Osteocyte (in vitro differentiated cells): ENCODE measurements at regions not wholly inside any gene's neighbourhood (a gene's known extent, or its start where the extent isn't known, plus 50 kb on each side); places are given as distances from the start of the nearest gene placed in this dataset.
"Not testable (repeated sequence)": the region's sequence is repeated elsewhere in the genome, so short reads cannot be mapped to it uniquely, and the experiment has no call there.

ENCODE experiments used
- DNase-seq: peaks from one replicate; pipeline ENCODE4 v3.0.0; 2021; ENCODE audit warnings: mixed read lengths; ENCODE audit not compliant: unreplicated experiment; ENCODE audit errors: extremely low spot score
- H3K27ac Mint-ChIP-seq: one replicate; pipeline ENCODE4 v1.8.0; 2021; ENCODE audit warnings: mild to moderate bottlenecking, mixed read lengths; ENCODE audit not compliant: unreplicated experiment
- H3K27me3 Mint-ChIP-seq: one replicate; pipeline ENCODE4 v1.8.0; 2021; ENCODE audit warnings: mixed read lengths; ENCODE audit not compliant: unreplicated experiment
- H3K36me3 Mint-ChIP-seq: one replicate; pipeline ENCODE4 v1.8.0; 2021; ENCODE audit warnings: mixed read lengths; ENCODE audit not compliant: unreplicated experiment
- H3K4me1 Mint-ChIP-seq: one replicate; pipeline ENCODE4 v1.8.0; 2021; ENCODE audit warnings: mixed read lengths; ENCODE audit not compliant: unreplicated experiment
- H3K4me3 Mint-ChIP-seq: one replicate; pipeline ENCODE4 v1.8.0; 2021; ENCODE audit warnings: mild to moderate bottlenecking, moderate library complexity, mixed read lengths; ENCODE audit not compliant: unreplicated experiment
- H3K9me3 Mint-ChIP-seq: one replicate; pipeline ENCODE4 v1.8.0; 2021; ENCODE audit warnings: mixed read lengths; ENCODE audit not compliant: unreplicated experiment
- TF ChIP-seq, protein P1 (sequence below): fragments of 200-600 bp; sonication (generic); IDR thresholded peaks from 2 replicates; pipeline ENCODE4 v1.5.0; 2021; ENCODE audit warnings: antibody characterized with exemption, mild to moderate bottlenecking, moderate library complexity

DNA sequence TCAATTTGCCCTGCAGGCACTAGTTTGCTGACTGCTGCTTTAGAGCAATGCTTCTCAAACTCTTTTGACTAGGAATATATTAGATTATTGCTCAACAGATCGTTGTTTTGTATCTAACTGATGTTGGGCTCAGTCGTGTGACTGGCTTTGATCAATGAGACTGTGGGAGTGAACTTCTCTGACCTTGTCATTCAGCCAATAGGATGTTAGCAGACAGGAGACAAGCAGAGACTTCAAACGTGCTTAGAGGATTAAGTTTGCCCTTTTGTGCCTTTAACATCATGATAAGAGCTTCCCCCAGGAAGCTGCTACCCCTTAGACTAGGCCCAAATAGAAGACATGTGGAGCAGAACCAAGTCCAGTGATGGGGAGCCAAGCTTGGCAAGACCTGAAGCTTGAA is 76.7 kb upstream of the ELK3 start:
- H3K27ac Mint-ChIP-seq: no peak overlapping the region

DNA sequence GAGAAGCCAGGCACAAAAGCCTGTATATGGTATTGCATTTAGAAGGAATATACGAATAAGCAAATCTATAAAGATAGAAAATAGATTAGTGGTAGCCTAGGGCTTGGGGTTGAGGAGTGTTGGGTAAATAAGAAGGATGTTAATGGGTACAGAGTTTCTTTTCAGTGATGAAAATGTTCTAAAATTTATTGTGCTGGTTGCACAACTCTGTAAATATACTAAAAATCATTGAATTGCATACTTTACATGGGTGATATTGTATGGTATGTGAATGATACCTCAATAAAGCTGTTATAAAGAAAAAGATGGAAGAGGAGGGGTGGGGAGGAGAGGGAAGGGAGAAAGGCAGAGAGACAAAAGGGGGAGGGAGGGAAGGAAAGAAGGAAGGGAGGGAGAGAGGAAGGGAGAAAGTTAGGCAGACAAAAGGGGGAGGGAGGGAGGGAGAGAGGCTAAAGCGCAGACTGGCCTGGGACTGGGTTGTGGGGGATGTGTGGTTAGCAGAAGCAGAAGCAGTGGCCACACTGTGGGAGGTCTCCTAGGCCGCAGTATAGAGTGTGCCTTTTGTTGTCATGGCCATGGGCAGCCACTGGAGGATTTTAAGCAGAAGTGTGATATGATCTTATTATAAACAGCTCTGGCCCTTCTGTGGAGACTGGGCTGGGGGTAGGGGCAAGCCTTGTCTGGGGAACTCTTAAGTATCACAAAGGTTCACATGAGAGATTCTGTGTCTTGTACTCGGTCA is 73.6 kb upstream of the ELK3 start:
- Mint-ChIP-seq H3K4me1 (no peaks in the 10 kb centered on the region), H3K36me3 (no peaks in the 10 kb centered on the region), H3K9me3 (no peaks in the 10 kb centered on the region), H3K27me3 (peaks cover 3% of the 10 kb centered on the region), H3K27ac (no peak overlapping the region), H3K4me3 (no peak overlapping the region)
- TF ChIP-seq, protein P1, sequence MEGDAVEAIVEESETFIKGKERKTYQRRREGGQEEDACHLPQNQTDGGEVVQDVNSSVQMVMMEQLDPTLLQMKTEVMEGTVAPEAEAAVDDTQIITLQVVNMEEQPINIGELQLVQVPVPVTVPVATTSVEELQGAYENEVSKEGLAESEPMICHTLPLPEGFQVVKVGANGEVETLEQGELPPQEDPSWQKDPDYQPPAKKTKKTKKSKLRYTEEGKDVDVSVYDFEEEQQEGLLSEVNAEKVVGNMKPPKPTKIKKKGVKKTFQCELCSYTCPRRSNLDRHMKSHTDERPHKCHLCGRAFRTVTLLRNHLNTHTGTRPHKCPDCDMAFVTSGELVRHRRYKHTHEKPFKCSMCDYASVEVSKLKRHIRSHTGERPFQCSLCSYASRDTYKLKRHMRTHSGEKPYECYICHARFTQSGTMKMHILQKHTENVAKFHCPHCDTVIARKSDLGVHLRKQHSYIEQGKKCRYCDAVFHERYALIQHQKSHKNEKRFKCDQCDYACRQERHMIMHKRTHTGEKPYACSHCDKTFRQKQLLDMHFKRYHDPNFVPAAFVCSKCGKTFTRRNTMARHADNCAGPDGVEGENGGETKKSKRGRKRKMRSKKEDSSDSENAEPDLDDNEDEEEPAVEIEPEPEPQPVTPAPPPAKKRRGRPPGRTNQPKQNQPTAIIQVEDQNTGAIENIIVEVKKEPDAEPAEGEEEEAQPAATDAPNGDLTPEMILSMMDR: no peak
- no peak for DNase-seq

More for the DNA sequence above, 76.7 kb upstream of the ELK3 start:
- TF ChIP-seq, protein P1: no peak
- Mint-ChIP-seq H3K36me3 (no peaks in the 10 kb centered on the region), H3K9me3 (no peaks in the 10 kb centered on the region), H3K4me1 (no peaks in the 10 kb centered on the region), H3K27me3 (peaks cover 10% of the 10 kb centered on the region), H3K4me3 (no peak overlapping the region)
- DNase-seq: no peak

DNA sequence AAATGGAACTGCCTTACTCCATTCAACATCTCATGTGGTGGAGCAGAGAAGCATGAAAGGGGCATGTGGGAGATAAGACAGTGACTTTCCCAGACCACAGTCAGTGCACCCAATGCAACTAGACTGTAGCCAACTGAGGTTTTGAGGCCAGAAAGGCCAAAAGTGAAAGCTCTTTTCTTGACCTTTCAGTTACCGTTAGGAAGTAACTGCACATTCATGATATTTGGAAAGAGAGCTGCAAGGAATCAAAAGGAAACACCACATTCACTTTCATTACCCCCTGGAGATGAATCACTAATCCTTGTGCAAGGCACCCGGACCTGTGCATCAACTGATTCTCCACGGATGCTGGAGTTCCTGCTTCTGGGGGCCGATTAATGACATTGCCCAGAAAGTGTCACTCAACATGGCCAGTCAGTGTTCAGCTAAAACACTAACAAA is 72.9 kb upstream of the ELK3 start:
- no peak for DNase-seq
- Mint-ChIP-seq H3K4me3 (no peak overlapping the region), H3K36me3 (no peaks in the 10 kb centered on the region), H3K27ac (no peak overlapping the region), H3K9me3 (no peaks in the 10 kb centered on the region), H3K27me3 (peaks cover 3% of the 10 kb centered on the region), H3K4me1 (no peaks in the 10 kb centered on the region)
- TF ChIP-seq, protein P1: no peak

DNA sequence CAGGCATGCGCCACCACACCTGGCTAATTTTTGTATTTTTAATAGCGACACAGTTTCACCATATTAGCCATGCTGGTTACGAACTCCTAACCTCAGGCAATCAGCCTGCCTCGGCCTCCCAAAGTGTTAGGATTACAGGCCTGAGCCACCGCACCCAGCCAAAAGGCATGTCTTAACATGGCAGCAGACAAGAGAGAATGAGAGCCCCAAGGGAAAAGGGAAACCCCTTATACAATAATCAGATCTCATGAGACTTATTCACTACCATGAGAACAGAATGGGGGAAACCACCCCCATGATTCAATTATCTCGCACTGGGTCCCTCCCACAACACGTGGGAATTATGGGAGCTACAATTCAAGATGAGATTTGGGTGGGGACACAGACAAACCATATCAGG is 65.9 kb upstream of the ELK3 start:
- not testable (repeated sequence) for H3K4me1 Mint-ChIP-seq, DNase-seq, H3K36me3 Mint-ChIP-seq, H3K27ac Mint-ChIP-seq, H3K9me3 Mint-ChIP-seq, H3K4me3 Mint-ChIP-seq
- H3K27me3 Mint-ChIP-seq: peaks cover 26% of the 10 kb centered on the region

DNA sequence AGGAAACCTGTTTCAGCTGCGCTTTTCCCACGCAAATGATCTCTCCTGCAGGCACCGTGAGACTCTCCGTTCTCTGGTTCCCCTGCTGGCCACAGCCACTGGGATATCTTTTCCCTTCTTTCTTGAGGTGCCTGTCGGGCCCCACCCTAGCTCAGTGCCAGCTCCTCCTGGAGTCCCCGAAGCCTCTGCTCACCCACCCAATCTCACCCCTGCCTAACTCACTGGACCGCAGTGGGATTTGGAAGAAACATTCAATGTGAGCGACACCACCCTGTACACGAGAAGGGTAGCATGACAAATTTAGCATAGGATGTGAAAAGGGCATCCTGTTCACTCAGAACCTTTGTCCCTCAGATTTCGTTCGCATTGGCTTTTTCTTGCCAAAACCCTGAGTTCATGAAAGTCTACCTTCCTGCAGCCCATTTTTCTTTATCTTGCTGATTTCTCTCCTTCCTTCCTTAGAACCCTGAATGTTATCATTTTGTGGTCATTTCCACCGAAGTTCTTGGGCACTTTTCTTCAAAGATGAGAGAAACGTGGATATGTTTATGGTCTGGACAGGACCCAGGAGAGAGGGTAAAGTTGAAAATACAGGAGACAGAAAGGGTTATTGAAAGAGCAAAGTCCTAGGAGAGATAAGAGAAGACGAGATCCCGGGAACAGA is 63.6 kb upstream of the ELK3 start:
- DNase-seq: no peak
- peaks cover 26% of the 10 kb centered on the region for H3K27me3 Mint-ChIP-seq
- no peaks in the 10 kb centered on the region for H3K9me3 Mint-ChIP-seq
- no peak overlapping the region for H3K27ac Mint-ChIP-seq
- TF ChIP-seq, protein P1: no peak
- H3K4me3 Mint-ChIP-seq: no peak overlapping the region
- no peaks in the 10 kb centered on the region for H3K4me1 Mint-ChIP-seq
- no peaks in the 10 kb centered on the region for H3K36me3 Mint-ChIP-seq
